Liver (tissue), 3 donors: ENCODE measurements at regions not wholly inside any gene's neighbourhood (a gene's known extent, or its start where the extent isn't known, plus 50 kb on each side); places are given as distances from the start of the nearest gene placed in this dataset.
"Not testable (repeated sequence)": the region's sequence is repeated elsewhere in the genome, so short reads cannot be mapped to it uniquely, and the experiment has no call there.

ENCODE experiments used
- EGR1 ChIP-seq, 2 donors: IDR thresholded peaks; 2 replicates each; pipeline ENCODE4 v1.6.1; 2016 to 2018; ENCODE audit warnings: antibody characterized with exemption in 2 of 2, low read depth in 2 of 2
- FOXA1 ChIP-seq: IDR thresholded peaks from 2 replicates; pipeline ENCODE4 v1.6.1; 2016; ENCODE audit warnings: antibody characterized with exemption
- FOXA2 ChIP-seq: IDR thresholded peaks from 2 replicates; pipeline ENCODE4 v1.6.1; 2016; ENCODE audit warnings: antibody characterized with exemption
- GABPA ChIP-seq, 2 donors: IDR thresholded peaks in 1 of 2; conservative IDR thresholded peaks in 1 of 2; 2 replicates each; pipeline ENCODE4 v1.6.1; 2016; ENCODE audit warnings: antibody characterized with exemption in 2 of 2, mild to moderate bottlenecking in 1 of 2, moderate library complexity in 1 of 2
- JUND ChIP-seq, 2 donors: IDR thresholded peaks; 2 replicates each; pipeline ENCODE4 v1.6.1; 2016; ENCODE audit warnings: antibody characterized with exemption in 2 of 2
- RAD21 ChIP-seq, 2 donors: IDR thresholded peaks; 2 replicates each; pipeline ENCODE4 v1.6.1; 2016; ENCODE audit warnings: antibody characterized with exemption in 2 of 2, mild to moderate bottlenecking in 2 of 2
- SP1 ChIP-seq: IDR thresholded peaks from 2 replicates; pipeline ENCODE4 v1.6.1; 2018; ENCODE audit warnings: antibody characterized with exemption, mild to moderate bottlenecking
- TAF1 ChIP-seq: conservative IDR thresholded peaks from 2 replicates; pipeline ENCODE4 v1.6.1; 2016; ENCODE audit warnings: antibody characterized with exemption, mild to moderate bottlenecking
- YY1 ChIP-seq: IDR thresholded peaks from 2 replicates; pipeline ENCODE4 v1.6.1; 2016; ENCODE audit warnings: antibody characterized with exemption, mild to moderate bottlenecking
- TF ChIP-seq, protein P1 (sequence below): fragments of 150-350 bp; IDR thresholded peaks from 2 replicates; pipeline ENCODE4 v1.5.1; 2017; ENCODE audit warnings: improper control_type of control experiment, low read depth, low read length; ENCODE audit not compliant: missing input control
- TF ChIP-seq, protein P2 (sequence below): IDR thresholded peaks from 2 replicates; pipeline ENCODE4 v1.6.1; 2016; ENCODE audit warnings: antibody characterized with exemption
- TF ChIP-seq, protein P3 (sequence below): IDR thresholded peaks from 2 replicates; pipeline ENCODE4 v1.6.1; 2016; ENCODE audit warnings: antibody characterized with exemption, mild to moderate bottlenecking
- TF ChIP-seq, protein P4 (sequence below): IDR thresholded peaks from 2 replicates; pipeline ENCODE4 v1.6.1; 2016; ENCODE audit warnings: antibody characterized with exemption
- TF ChIP-seq, protein P5 (sequence below): IDR thresholded peaks from 2 replicates; pipeline ENCODE4 v1.6.1; 2016; ENCODE audit warnings: antibody characterized with exemption
- donor health status: healthy.
- donor health status: healthy.

DNA sequence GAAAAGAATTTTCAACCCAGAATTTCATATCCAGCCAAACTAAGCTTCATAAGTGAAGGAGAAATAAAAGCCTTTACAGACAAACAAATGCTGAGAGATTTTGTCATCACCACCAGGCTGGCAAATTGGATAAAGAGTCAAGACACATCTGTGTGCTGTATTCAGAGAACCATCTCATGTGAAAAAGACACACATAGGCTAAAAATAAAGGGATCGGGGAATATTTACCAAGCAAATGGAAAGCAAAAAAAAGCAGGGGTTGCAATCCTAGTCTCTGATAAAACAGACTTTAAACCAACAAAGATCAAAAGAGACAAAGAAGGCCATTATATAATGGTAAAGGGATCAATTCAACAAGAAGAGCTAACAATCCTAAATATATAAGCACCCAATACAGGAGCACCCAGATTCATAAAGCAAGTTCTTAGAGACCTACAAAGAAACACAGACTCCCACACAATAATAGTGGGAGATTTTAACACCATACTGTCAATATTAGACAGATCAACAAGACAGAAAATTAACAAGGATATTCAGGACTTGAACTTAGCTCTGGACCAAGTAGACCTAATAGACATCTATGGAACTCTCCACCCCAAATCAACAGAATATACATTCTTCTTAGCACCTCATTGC lies 55.9 kb upstream of the ACSM6 start:
- TF ChIP-seq, protein P1, sequence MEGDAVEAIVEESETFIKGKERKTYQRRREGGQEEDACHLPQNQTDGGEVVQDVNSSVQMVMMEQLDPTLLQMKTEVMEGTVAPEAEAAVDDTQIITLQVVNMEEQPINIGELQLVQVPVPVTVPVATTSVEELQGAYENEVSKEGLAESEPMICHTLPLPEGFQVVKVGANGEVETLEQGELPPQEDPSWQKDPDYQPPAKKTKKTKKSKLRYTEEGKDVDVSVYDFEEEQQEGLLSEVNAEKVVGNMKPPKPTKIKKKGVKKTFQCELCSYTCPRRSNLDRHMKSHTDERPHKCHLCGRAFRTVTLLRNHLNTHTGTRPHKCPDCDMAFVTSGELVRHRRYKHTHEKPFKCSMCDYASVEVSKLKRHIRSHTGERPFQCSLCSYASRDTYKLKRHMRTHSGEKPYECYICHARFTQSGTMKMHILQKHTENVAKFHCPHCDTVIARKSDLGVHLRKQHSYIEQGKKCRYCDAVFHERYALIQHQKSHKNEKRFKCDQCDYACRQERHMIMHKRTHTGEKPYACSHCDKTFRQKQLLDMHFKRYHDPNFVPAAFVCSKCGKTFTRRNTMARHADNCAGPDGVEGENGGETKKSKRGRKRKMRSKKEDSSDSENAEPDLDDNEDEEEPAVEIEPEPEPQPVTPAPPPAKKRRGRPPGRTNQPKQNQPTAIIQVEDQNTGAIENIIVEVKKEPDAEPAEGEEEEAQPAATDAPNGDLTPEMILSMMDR, result not testable (repeated sequence)
- TF ChIP-seq RAD21 (IDR thresholded peaks at IDR 0.05); SP1; YY1; JUND (IDR thresholded peaks at IDR 0.05); FOXA1; TAF1; GABPA (IDR thresholded peaks at IDR 0.05 in 1 of 2, conservative IDR thresholded peaks at IDR 0.05 in 1 of 2); EGR1 (IDR thresholded peaks at IDR 0.05; ENCODE audit: low read depth in 2 of 2); FOXA2: not testable (repeated sequence)
- TF ChIP-seq, protein P2, sequence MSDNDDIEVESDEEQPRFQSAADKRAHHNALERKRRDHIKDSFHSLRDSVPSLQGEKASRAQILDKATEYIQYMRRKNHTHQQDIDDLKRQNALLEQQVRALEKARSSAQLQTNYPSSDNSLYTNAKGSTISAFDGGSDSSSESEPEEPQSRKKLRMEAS, result not testable (repeated sequence)
- TF ChIP-seq, protein P3, sequence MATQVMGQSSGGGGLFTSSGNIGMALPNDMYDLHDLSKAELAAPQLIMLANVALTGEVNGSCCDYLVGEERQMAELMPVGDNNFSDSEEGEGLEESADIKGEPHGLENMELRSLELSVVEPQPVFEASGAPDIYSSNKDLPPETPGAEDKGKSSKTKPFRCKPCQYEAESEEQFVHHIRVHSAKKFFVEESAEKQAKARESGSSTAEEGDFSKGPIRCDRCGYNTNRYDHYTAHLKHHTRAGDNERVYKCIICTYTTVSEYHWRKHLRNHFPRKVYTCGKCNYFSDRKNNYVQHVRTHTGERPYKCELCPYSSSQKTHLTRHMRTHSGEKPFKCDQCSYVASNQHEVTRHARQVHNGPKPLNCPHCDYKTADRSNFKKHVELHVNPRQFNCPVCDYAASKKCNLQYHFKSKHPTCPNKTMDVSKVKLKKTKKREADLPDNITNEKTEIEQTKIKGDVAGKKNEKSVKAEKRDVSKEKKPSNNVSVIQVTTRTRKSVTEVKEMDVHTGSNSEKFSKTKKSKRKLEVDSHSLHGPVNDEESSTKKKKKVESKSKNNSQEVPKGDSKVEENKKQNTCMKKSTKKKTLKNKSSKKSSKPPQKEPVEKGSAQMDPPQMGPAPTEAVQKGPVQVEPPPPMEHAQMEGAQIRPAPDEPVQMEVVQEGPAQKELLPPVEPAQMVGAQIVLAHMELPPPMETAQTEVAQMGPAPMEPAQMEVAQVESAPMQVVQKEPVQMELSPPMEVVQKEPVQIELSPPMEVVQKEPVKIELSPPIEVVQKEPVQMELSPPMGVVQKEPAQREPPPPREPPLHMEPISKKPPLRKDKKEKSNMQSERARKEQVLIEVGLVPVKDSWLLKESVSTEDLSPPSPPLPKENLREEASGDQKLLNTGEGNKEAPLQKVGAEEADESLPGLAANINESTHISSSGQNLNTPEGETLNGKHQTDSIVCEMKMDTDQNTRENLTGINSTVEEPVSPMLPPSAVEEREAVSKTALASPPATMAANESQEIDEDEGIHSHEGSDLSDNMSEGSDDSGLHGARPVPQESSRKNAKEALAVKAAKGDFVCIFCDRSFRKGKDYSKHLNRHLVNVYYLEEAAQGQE, result not testable (repeated sequence)
- TF ChIP-seq, protein P4, sequence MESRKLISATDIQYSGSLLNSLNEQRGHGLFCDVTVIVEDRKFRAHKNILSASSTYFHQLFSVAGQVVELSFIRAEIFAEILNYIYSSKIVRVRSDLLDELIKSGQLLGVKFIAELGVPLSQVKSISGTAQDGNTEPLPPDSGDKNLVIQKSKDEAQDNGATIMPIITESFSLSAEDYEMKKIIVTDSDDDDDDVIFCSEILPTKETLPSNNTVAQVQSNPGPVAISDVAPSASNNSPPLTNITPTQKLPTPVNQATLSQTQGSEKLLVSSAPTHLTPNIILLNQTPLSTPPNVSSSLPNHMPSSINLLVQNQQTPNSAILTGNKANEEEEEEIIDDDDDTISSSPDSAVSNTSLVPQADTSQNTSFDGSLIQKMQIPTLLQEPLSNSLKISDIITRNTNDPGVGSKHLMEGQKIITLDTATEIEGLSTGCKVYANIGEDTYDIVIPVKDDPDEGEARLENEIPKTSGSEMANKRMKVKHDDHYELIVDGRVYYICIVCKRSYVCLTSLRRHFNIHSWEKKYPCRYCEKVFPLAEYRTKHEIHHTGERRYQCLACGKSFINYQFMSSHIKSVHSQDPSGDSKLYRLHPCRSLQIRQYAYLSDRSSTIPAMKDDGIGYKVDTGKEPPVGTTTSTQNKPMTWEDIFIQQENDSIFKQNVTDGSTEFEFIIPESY, result not testable (repeated sequence)
- TF ChIP-seq, protein P5, sequence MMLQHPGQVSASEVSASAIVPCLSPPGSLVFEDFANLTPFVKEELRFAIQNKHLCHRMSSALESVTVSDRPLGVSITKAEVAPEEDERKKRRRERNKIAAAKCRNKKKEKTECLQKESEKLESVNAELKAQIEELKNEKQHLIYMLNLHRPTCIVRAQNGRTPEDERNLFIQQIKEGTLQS, result not testable (repeated sequence)
